Choroid plexus epithelial cell (primary cell): ENCODE measurements at regions not wholly inside any gene's neighbourhood (a gene's known extent, or its start where the extent isn't known, plus 50 kb on each side); places are given as distances from the start of the nearest gene placed in this dataset.
A peak's percentile ranks its signal among the peaks of the same experiment; 100 is the strongest.

ENCODE experiments used
- DNase-seq: peaks from one replicate; pipeline ENCODE4 v3.0.0-alpha.2; 2010; ENCODE audit warnings: low read depth
- H3K4me3 ChIP-seq: 2 replicates; pipeline ENCODE4 v1.5.1; 2011; ENCODE audit warnings: low read depth, mild to moderate bottlenecking, control low read depth, low read length, moderate library complexity
- TF ChIP-seq, protein P1 (sequence below): conservative IDR thresholded peaks from 2 replicates; pipeline ENCODE4 v1.5.1; 2011; ENCODE audit warnings: low read depth, mild to moderate bottlenecking, control low read depth, inconsistent platforms, low read length, moderate library complexity

GRCh38 chr14:58765418-58765831 is 127.7 kb downstream of the DACT1 start:
- DNase-seq, result no peak
- TF ChIP-seq, protein P1, sequence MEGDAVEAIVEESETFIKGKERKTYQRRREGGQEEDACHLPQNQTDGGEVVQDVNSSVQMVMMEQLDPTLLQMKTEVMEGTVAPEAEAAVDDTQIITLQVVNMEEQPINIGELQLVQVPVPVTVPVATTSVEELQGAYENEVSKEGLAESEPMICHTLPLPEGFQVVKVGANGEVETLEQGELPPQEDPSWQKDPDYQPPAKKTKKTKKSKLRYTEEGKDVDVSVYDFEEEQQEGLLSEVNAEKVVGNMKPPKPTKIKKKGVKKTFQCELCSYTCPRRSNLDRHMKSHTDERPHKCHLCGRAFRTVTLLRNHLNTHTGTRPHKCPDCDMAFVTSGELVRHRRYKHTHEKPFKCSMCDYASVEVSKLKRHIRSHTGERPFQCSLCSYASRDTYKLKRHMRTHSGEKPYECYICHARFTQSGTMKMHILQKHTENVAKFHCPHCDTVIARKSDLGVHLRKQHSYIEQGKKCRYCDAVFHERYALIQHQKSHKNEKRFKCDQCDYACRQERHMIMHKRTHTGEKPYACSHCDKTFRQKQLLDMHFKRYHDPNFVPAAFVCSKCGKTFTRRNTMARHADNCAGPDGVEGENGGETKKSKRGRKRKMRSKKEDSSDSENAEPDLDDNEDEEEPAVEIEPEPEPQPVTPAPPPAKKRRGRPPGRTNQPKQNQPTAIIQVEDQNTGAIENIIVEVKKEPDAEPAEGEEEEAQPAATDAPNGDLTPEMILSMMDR, result no peak
- no peak overlapping the region for H3K4me3 ChIP-seq

- TF ChIP-seq, protein P1, result no peak
- no peak overlapping the region for H3K4me3 ChIP-seq
- no peak for DNase-seq
These were observed 128.1 kb downstream of the DACT1 start for GRCh38 chr14:58765843-58766242.

DNA sequence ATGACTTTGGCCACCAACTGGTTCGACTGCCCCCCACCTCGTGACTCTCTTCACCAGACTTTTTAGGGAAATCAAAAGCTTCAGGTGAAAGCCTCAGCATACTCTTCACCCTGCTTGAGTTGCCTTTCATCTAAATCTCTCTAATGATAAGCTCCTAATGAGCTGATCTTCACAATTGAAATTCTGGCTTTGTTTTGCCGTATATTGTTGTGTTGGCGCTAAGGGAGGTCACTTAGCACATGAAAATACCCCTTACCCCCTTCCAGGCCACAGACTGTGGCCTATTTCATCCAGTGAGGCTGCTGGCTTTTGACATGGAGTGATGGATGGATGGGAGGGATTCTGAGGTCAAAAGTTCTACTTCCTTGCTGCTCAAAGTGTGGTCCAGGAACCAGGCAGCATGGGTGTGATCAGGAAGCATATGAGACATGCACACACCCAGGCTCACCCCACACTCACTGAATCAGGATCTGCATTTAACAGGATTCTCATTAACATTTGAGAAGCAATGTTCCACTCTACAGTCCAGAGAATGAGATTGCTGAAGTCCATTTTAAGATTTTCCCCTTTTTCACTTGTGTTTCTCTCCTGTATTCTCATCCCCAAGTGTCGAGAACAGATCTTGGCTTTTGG is 131.4 kb downstream of the DACT1 start:
- H3K4me3 ChIP-seq, result no peak overlapping the region
- TF ChIP-seq, protein P1, result no peak

GRCh38 chr14:58769771-58770170 is 132.0 kb downstream of the DACT1 start:
- no peak for DNase-seq
- H3K4me3 ChIP-seq, result no peak overlapping the region
- TF ChIP-seq, protein P1, result no peak

More for the DNA sequence above, 131.4 kb downstream of the DACT1 start:
- DNase-seq, result no peak

DNA sequence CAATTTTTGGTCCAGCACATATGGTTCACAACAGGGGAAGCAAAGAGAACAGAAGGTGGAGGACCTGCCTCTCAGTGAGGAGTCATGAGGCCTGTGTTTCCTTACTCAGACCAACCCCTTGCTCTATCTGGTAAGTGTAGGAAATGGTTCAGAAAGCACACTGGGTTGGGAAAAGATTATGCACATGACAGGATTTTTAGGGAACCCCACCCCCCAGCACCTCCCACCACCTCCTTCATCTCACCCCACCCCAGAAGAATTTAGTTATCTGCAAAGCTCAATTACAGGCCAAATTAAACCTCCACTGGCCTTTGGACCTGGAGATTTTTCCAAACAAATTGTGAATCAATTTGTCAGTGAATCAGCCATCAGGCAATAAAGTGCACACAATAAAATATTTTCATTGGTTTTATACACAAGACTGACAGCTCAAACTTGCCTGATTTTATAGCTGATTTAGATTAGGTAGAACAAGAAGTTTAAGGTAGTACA is 132.8 kb downstream of the DACT1 start:
- peak; percentile 52 for DNase-seq
- no peak overlapping the region for H3K4me3 ChIP-seq
- TF ChIP-seq, protein P1, result no peak

- H3K4me3 ChIP-seq, result no peak overlapping the region
- no peak for DNase-seq
These were observed 133.3 kb downstream of the DACT1 start for GRCh38 chr14:58771016-58771415.

DNA sequence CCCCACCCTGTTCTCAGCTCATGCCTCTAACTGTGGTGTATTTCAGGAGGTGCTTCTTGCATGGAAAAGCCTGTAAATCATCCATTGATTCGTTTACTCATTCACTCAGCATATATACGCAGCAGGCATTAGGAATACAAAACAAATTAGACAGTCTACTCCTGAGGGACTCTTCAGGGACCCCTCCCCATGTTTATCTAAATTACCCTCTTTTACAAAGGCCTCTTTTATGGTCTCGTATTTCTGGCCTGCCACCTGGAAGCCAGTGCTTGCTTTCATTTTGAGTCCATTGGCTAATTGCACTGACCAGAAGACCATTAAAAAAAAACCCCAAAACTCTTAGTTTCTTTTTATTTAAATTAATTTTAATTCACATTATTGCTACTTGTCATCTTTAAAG is 134.4 kb downstream of the DACT1 start:
- TF ChIP-seq, protein P1, result no peak
- no peak for DNase-seq
- H3K4me3 ChIP-seq, result no peak overlapping the region

More at GRCh38 chr14:58771016-58771415, 133.3 kb downstream of the DACT1 start:
- TF ChIP-seq, protein P1, result no peak
